HuH-7 (cell line): ENCODE measurements at regions not wholly inside any gene's neighbourhood (a gene's known extent, or its start where the extent isn't known, plus 50 kb on each side); places are given as distances from the start of the nearest gene placed in this dataset.

ENCODE experiments used
- DNase-seq: peaks from one replicate; pipeline ENCODE4 v3.0.0; 2011; ENCODE audit warnings: low spot score

DNA sequence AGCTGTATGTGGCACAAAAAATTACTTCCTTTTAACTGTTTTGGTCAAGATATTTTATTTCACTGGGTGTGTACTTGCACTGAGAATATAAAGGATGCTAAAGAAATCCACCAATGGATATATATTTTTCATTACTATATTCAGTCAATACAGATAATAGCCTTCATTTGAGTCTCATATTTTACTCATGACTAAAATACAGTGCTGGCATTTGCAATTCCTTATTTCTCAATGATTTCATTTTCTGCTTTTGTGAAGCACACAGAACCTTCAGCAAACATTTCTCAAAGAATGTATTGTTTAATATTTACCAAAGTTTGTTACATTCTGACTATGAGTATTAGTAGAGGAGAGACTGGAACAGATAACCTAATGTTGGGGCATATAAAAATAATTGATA, 93.2 kb upstream of the SOX5 start:
- no peak for DNase-seq

- no peak for DNase-seq
These were observed 89.6 kb upstream of the SOX5 start for GRCh38 chr12:24039113-24039525.

DNA sequence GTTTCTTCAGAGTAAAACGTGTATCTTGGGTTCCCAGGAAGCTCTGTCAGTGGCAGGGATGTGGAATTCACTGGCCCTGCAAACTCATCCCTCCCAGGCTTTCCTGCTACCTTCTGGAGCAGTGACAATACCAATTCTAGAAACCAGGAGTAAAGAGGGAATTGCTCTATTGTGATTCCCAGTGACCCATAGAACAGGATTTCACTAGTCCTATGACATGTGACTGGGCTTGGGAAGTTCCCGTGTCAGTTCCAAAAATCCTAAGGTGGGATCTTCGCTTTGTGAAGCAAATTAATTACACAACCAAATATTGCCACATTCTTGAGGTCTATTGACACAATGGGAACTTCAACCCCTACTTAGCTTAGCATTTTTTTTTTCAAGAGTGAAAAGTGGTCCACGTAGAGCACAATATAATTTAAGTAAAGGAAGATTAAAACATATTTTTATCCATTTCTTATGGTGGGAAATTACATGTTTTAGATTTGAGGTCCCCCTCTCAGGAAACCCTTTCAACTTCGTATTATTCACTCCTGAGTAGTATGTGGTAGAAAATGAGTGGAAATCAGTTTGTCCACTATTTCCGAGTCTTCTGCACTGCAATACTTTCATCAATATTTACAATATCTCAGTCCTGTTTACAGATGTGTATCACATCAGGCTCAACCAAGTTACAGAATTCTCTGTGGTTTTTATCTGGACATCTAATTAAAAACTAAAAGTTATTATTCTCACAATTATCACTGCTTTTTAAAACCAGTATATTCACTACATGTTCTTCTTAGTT, 88.9 kb upstream of the SOX5 start:
- DNase-seq, result no peak

- DNase-seq, result no peak
These were observed 87.2 kb upstream of the SOX5 start for GRCh38 chr12:24036438-24037216.

DNA sequence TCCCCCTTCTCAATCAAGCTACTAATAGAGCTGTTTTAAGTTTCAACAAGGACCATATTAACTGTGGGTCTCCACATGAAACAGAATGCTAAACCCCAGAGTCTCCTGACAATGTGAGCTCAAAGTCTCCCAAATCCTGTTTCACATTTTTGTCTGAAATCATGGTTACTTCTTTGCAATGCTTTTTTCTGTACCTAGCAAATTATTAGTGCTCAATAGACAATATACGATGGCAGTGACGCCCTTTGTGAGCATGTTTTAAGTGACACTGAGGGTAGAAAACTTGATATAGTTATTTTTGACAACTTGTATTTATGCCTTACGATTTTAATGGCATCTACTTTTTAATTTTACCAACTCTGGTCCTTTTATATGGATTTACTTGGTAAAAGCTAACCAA, 85.4 kb upstream of the SOX5 start:
- DNase-seq, result no peak

- no peak for DNase-seq
These were observed 84.7 kb upstream of the SOX5 start for GRCh38 chr12:24034160-24034559.

DNA sequence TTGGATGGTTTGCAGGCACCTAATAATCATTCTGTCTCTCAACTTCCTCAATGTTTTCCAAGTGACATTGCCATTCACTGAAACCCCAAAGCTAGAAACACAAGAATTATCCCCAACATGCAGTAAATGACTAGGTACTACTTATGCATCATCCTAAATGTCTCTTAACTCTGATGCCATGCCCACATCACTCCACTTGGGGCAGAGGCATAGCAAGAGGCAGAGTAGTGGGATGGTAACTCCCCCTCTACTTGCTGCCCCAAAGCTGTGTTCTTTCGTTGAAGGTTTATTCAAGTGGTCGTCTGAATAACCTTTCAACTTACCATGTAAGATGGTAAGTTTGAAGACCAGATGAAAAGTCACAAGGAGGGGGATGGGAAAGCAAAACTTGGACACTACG, 77.9 kb upstream of the SOX5 start:
- no peak for DNase-seq

DNA sequence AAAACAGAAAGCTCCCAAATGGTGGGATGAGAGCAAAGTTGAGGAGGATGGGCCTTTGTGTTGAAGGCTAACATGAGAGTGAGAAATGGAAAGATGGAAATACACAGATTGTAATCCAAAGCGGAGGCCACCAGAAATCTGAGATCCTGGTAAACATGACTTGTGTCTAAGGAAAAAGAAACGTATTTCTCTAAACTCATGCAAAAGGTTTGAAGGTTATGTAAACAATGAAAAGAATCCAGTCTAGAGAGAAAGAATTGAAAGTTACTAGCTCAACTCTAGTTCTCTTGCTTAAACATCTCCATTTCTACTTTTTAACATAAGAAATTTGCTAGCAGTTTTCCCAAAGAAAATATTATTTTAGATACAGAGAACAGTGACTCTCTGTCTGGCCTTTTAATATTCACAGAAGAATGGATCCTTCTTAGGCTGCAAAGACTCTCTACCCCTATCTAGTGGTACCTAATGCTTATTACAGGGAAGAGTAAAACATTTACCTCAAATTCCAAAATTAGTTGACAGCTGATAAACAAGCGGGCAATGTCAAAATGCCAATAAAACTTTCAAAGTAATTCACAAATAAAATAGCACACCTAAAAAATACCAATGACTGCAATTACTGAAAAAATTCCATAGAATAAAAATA, 75.8 kb upstream of the SOX5 start:
- DNase-seq, result no peak

DNA sequence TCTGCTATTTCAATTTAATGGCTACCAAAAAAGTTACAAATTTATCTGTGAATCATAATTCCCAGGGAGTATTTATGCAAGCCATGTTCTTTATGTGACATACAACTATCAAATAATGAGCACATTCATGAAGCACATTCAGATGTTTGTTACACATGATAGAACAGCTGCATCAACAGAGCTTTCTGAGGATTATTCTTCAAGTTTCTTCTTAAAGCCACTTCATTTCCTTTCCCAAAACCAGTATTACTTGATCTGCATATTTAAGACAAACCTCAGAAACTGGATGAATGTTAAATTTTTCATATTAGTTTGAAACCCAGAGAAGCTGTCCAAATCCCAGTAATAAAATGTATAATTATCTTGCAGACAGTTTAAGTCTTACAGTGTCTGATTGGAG, 73.6 kb upstream of the SOX5 start:
- no peak for DNase-seq

DNA sequence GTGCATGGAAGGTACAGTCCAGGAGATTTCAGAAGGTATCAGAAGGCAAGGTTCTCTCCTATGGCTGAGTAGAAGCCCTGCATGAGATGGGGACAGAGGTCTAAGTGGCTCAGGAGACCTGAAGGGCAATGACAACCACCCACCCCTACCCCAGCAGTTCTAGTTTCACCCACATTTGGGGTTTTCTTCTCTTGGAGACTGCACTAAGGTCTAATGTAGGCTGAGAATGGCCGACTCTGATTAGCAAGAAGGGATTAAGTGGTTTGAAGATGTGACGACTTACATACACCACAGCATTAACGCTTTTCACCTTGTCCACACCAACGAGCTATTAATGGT, 71.7 kb upstream of the SOX5 start:
- DNase-seq, result no peak

DNA sequence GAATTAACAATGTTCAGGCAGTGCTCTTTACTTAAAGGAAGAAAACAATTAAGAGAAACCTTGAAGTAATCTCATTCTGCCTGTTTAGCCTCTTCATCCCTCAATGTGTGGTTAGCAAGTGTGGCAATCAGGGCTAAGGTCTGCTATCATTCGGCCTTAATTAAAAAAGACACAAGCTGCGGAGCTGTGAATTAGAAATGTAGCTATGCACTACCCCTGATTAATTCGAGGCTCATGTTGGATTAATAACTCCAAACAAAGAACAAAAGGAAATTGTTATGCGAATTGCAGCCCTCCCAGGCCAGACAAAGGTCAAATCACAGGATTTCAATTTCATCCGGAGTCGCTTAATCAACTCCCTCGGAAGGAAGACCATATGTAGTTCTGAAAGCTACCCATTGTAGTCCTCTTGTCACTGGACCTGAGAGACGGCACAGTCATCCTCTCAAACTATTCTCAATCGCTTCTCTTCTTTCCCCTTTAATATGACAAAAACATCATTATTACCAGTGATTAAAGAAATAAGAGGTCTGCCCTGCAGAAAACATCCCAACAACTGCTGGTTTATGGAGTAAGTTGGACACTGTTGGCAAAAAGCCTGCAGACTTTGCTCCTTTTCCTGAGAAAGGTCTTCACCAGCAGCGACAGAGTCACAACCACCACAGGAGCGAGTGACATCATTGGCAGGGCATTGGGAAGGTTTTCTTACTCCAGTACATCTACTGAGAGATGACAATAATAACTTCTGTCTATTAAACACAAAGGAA, 71.1 kb upstream of the SOX5 start:
- DNase-seq, result no peak

- DNase-seq, result no peak
These were observed 66.3 kb upstream of the SOX5 start for GRCh38 chr12:24015833-24016160.

DNA sequence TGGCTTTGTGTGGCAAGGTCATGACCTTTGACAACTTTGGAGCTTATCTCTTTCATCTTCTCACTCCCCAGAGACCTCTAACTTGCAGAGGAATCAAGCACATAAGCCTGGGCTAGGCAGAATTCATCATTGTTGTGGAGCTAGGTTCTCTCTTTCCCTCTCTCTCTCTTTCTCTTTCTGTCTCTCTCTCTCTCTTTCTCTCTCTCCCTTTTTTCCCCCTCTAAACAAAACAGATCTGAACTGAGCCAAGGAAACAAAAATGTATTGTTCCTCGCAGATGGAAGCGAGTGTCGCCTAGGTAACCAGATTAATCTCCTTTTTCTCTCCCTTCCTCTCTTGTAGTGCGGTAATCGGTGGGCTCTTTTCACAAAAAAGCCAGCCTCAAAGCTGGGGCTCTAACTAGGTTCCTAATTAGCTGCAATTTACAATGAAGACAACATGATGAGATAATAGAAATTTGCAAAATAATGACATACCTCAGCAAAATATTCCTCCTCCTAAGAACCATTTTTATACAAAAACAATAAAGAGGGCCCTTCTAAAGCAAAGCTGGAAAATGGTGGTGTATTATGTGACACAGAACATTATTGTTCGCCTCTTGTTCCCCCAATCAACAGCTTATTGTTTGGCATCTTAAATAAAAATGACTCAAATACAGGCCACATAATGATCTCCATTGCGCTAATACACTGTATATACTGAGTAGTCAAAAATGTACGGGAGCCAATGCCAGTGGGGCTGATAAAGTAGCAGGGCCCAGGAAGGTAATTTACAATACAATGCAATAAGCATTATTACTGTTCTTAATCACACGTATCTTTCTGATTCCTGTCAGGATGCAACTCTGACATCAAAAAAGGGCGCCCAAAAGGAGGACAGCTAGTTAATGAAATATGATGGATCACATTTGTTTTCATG, 65.7 kb upstream of the SOX5 start:
- DNase-seq, result no peak

DNA sequence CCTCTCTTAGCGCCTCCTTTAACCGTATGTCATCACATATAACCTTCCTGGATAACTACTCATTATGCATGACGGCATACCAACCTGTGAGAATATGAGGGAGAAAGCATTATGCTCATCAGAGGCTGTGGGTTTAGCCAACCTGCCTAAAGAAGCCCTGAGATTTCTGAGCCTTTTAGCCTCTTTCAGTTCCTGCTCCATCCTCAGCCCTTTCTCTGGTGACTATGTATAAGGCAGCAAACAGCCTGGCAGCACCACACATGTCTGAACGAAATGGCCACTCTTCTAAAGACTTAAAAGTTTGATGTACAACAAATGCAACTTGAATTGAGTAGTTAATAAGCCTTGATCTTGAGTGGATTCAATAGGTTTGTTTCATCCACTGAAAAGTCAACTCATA, 64.8 kb upstream of the SOX5 start:
- DNase-seq, result no peak

GRCh38 chr12:24012528-24012927, 63.1 kb upstream of the SOX5 start:
- DNase-seq, result peak; percentile 9

DNA sequence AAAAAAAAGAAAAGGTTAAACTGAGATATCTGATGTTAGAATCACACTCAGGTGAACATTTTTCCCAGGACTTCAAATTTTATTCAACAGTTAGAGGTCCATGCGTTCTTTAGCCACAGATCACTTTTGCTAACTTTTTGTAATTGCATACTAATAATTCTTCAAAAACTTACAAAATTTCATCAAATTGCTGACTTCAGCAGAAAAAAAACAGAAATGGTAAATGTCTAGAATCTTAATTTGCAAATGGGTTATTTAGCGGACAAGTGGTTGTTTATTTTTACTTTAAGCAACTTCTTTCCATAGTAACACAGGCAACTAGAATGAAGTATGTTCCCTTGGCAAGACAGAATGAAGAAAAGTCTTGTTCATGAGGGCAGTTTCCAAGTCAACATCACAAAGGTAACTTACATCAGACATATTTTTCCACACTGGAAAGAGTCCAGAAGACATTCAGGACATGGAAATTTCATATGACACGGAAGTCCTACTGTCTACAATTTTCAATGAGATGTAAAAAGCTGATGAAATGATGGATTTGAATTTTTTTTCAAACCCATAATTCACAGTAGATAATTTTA, 62.5 kb upstream of the SOX5 start:
- DNase-seq, result no peak

DNA sequence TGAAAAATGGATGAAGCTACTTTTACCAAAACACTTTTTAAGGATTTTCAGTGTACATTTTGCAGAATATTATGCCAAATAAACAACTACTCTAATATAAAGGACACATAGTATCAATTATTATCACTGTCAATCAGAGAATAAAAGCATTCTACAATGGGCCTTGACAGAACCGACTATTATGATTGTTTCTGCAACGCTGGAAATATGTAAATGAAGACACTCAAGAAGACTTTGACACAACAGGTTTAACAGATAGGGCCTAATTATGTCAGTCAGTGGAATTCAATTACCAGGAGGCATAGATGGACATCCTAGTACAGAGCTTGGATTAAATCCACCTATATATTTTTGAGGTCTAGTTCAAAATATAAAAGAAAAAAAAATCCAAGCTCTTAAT, 58.7 kb upstream of the SOX5 start:
- DNase-seq, result no peak
